H9 (cell line): ENCODE measurements at regions not wholly inside any gene's neighbourhood (a gene's known extent, or its start where the extent isn't known, plus 50 kb on each side); places are given as distances from the start of the nearest gene placed in this dataset.

Experiments used
- DNase-seq: peaks from one replicate; pipeline ENCODE4 v3.0.0-alpha.2; 2017
- H2AFZ ChIP-seq: one replicate; pipeline ENCODE4 v1.6.1; 2013; ENCODE audit warnings: mild to moderate bottlenecking, low read length, control low read depth, moderate library complexity
- H2AK5ac ChIP-seq: 2 replicates; pipeline ENCODE4 v1.6.1; 2013; ENCODE audit warnings: low read length, control low read depth, mixed read lengths; ENCODE audit not compliant: insufficient read length
- H2BK120ac ChIP-seq: one replicate; pipeline ENCODE4 v1.6.1; 2013; ENCODE audit warnings: low read depth, mild to moderate bottlenecking, low read length, control low read depth, inconsistent platforms; ENCODE audit not compliant: poor library complexity, severe bottlenecking
- H2BK12ac ChIP-seq: 2 replicates; pipeline ENCODE4 v1.6.1; 2013; ENCODE audit warnings: low read length, control low read depth, mixed read lengths, low read depth; ENCODE audit not compliant: insufficient read length
- H2BK15ac ChIP-seq: 2 replicates; pipeline ENCODE4 v1.6.1; 2013; ENCODE audit warnings: low read depth, low read length, control low read depth
- H2BK20ac ChIP-seq: one replicate; pipeline ENCODE4 v1.6.1; 2013; ENCODE audit warnings: low read depth, mild to moderate bottlenecking, low read length, control low read depth, inconsistent platforms; ENCODE audit not compliant: poor library complexity, severe bottlenecking
- H2BK5ac ChIP-seq: 2 replicates; pipeline ENCODE4 v1.6.1; 2013; ENCODE audit warnings: low read length, control low read depth, mixed read lengths; ENCODE audit not compliant: insufficient read length
- H3K14ac ChIP-seq: 2 replicates; pipeline ENCODE4 v1.6.1; 2013; ENCODE audit warnings: low read length, control low read depth; ENCODE audit not compliant: insufficient read depth
- H3K18ac ChIP-seq: 2 replicates; pipeline ENCODE4 v1.6.1; 2013; ENCODE audit warnings: low read depth, mild to moderate bottlenecking, mixed read lengths, low read length, control low read depth; ENCODE audit not compliant: insufficient read length
- H3K23ac ChIP-seq: 2 replicates; pipeline ENCODE4 v1.6.1; 2013; ENCODE audit warnings: low read length, control low read depth, mixed read lengths, low read depth; ENCODE audit not compliant: insufficient read length
- H3K23me2 ChIP-seq: 2 replicates; pipeline ENCODE4 v1.6.1; 2013; ENCODE audit warnings: low read depth, mild to moderate bottlenecking, mixed read lengths, low read length, control low read depth; ENCODE audit not compliant: insufficient read length, poor library complexity, severe bottlenecking
- H3K27ac ChIP-seq: 2 replicates; pipeline ENCODE4 v1.5.1; 2013; ENCODE audit warnings: low read length, control low read depth, mixed read lengths, low read depth; ENCODE audit not compliant: insufficient read length
- H3K27me3 ChIP-seq: 2 replicates; pipeline ENCODE4 v1.6.1; 2013; ENCODE audit warnings: low read length, control low read depth, inconsistent platforms; ENCODE audit not compliant: insufficient read depth
- H3K4ac ChIP-seq: 2 replicates; pipeline ENCODE4 v1.6.1; 2013; ENCODE audit warnings: low read depth, mild to moderate bottlenecking, control low read depth, inconsistent platforms, low read length, moderate library complexity
- H3K4me1 ChIP-seq: 2 replicates; pipeline ENCODE4 v1.6.1; 2013; ENCODE audit warnings: low read length, control low read depth, inconsistent platforms; ENCODE audit not compliant: insufficient read depth
- H3K4me2 ChIP-seq: 2 replicates; pipeline ENCODE4 v1.6.1; 2013; ENCODE audit warnings: low read length, control low read depth, mixed read lengths; ENCODE audit not compliant: insufficient read length, insufficient read depth
- H3K56ac ChIP-seq: 2 replicates; pipeline ENCODE4 v1.6.1; 2013; ENCODE audit warnings: low read depth, mild to moderate bottlenecking, mixed read lengths, low read length, control low read depth; ENCODE audit not compliant: insufficient read length
- H3K79me1 ChIP-seq: 2 replicates; pipeline ENCODE4 v1.6.1; 2013; ENCODE audit warnings: low read depth, mild to moderate bottlenecking, moderate library complexity, low read length, control low read depth, inconsistent platforms; ENCODE audit not compliant: insufficient read depth, poor library complexity, severe bottlenecking
- H3K79me2 ChIP-seq: 2 replicates; pipeline ENCODE4 v1.6.1; 2013; ENCODE audit warnings: low read length, control low read depth, inconsistent platforms; ENCODE audit not compliant: insufficient read depth
- H3K9ac ChIP-seq: 2 replicates; pipeline ENCODE4 v1.6.1; 2013; ENCODE audit warnings: low read length, control low read depth, mixed read lengths; ENCODE audit not compliant: insufficient read length; ENCODE audit errors: extremely low read depth
- H3K9me3 ChIP-seq: one replicate; pipeline ENCODE4 v1.6.1; 2013; ENCODE audit warnings: low read depth, low read length, inconsistent platforms; ENCODE audit not compliant: control insufficient read depth
- H3T11ph ChIP-seq: one replicate; pipeline ENCODE4 v1.6.1; 2013; ENCODE audit warnings: mild to moderate bottlenecking, low read length, control low read depth, inconsistent platforms
- H4K20me1 ChIP-seq: one replicate; pipeline ENCODE4 v1.6.1; 2013; ENCODE audit not compliant: control insufficient read depth, insufficient read length, insufficient read depth
- H4K5ac ChIP-seq: 2 replicates; pipeline ENCODE4 v1.6.1; 2013; ENCODE audit warnings: low read depth, mild to moderate bottlenecking, mixed read lengths, low read length, control low read depth; ENCODE audit not compliant: insufficient read length
- H4K8ac ChIP-seq: replicated peaks from 2 replicates; pipeline ENCODE4 v1.6.1; 2013; ENCODE audit warnings: low read length, control low read depth, mixed read lengths, low read depth; ENCODE audit not compliant: insufficient read length
- H4K91ac ChIP-seq: 2 replicates; pipeline ENCODE4 v1.6.1; 2013; ENCODE audit warnings: low read depth, mild to moderate bottlenecking, moderate library complexity, mixed read lengths, low read length, control low read depth; ENCODE audit not compliant: insufficient read length
- H3K27ac Mint-ChIP-seq, 3 experiments: 2 replicates in 2 of 3; 3 replicates in 1 of 3; pipeline ENCODE4 v1.8.0; 2020 to 2021; ENCODE audit warnings: mixed read lengths in 3 of 3, mild to moderate bottlenecking in 1 of 3, moderate library complexity in 1 of 3
- H3K27me3 Mint-ChIP-seq: 2 replicates; pipeline ENCODE4 v1.8.0; 2021; ENCODE audit warnings: low read depth, mild to moderate bottlenecking, moderate library complexity, mixed read lengths
- H3K36me3 Mint-ChIP-seq, 3 experiments: 2 replicates in 2 of 3; 3 replicates in 1 of 3; pipeline ENCODE4 v1.8.0; 2020 to 2021; ENCODE audit warnings: low read depth in 3 of 3, mixed read lengths in 3 of 3; ENCODE audit not compliant: insufficient read depth in 1 of 3
- H3K4me1 Mint-ChIP-seq, 2 experiments: 2 replicates each; pipeline ENCODE4 v1.8.0; 2020; ENCODE audit warnings: mixed read lengths in 2 of 2
- H3K4me3 Mint-ChIP-seq, 2 experiments: 2 replicates in 1 of 2; 3 replicates in 1 of 2; pipeline ENCODE4 v1.8.0; 2020 to 2021; ENCODE audit warnings: mild to moderate bottlenecking in 2 of 2, mixed read lengths in 2 of 2, moderate library complexity in 1 of 2
- H3K9me3 Mint-ChIP-seq, 2 experiments: 2 replicates in 1 of 2; 3 replicates in 1 of 2; pipeline ENCODE4 v1.8.0; 2020; ENCODE audit warnings: mild to moderate bottlenecking in 2 of 2, mixed read lengths in 2 of 2, moderate library complexity in 1 of 2
- CTCF ChIP-seq: fragments of 200-600 bp; sonication (generic); conservative IDR thresholded peaks from 3 replicates; pipeline ENCODE4 v1.8.0; 2021; ENCODE audit warnings: antibody characterized with exemption, mild to moderate bottlenecking
- WGBS: extraction: QIAGEN DNeasy Blood & Tissue Kit; methylation state at CpG from one replicate; pipeline ENCODE4 v1.1.7; 2013; ENCODE audit warnings: missing lambda C conversion rate, low lambda C conversion rate, mixed read lengths; ENCODE audit not compliant: insufficient read length; ENCODE audit errors: extremely low coverage; 5-methylcytosine and 5-hydroxymethylcytosine counted together

GRCh38 chrX:76550016-76550415 is 122.5 kb downstream of the MAGEE1 start:
- Histone ChIP-seq H4K91ac (no peak overlapping the region), H2AK5ac (no peak overlapping the region), H3K4me1 (no peaks in the 10 kb centered on the region), H3K14ac (no peak overlapping the region), H2BK15ac (no peak overlapping the region), H3K23ac (no peak overlapping the region), H2BK12ac (no peak overlapping the region), H4K5ac (no peak overlapping the region), H3K9me3 (peaks cover 38% of the 10 kb centered on the region), H3K18ac (no peak overlapping the region), H2AFZ (no peak overlapping the region), H3K27ac (no peak overlapping the region), H2BK20ac (no peak overlapping the region), H3K79me2 (no peaks in the 10 kb centered on the region), H3K23me2 (no peaks in the 10 kb centered on the region), H3K4ac (no peak overlapping the region), H4K20me1 (no peaks in the 10 kb centered on the region), H2BK5ac (no peak overlapping the region), H3K79me1 (no peaks in the 10 kb centered on the region), H3K9ac (no peak overlapping the region), H3K56ac (no peak overlapping the region), H4K8ac (no peak overlapping the region), H3K4me2 (no peak overlapping the region), H2BK120ac (no peak overlapping the region), H3T11ph (no peak overlapping the region), H3K27me3 (no peaks in the 10 kb centered on the region)
- Mint-ChIP-seq H3K9me3 (peaks cover 76 to 84% of the 10 kb centered on the region in 2 experiments), H3K27me3 (no peaks in the 10 kb centered on the region; the same call in 1 of the 2 replicates), H3K36me3 (peaks cover 3 to 10% (median 4%) of the 10 kb centered on the region in 3 experiments; a peak in 4 of 7 replicates), H3K27ac (no peak overlapping the region), H3K4me1 (no peaks in the 10 kb centered on the region), H3K4me3 (no peak overlapping the region)
- TF ChIP-seq CTCF, result no peak
- no peak for DNase-seq
- no CpG with 5 or more reads among the region's 3 CpGs for WGBS
